Endothelial cell of umbilical vein (primary cell): ENCODE measurements at regions not wholly inside any gene's neighbourhood (a gene's known extent, or its start where the extent isn't known, plus 50 kb on each side); places are given as distances from the start of the nearest gene placed in this dataset.

ENCODE experiments used
- BruUV-seq: library from RNA; stranded (reverse); fragments of 400-500 nt; replicated peaks from 2 replicates; lab custom pipeline; 2021; lab: Mats Ljungman, UMichigan
- CTCF ChIA-PET: fragments of 300-600, 350-600 bp; sonication (Branson Sonifier 250); formaldehyde crosslinking; loops from one replicate; lab custom pipeline; 2021; ENCODE audit warnings: antibody characterized with exemption, inconsistent platforms; lab: Charles Lee
- POLR2A ChIA-PET: fragments of 300-600, 350-600 bp; sonication (Branson Sonifier 250); formaldehyde crosslinking; loops from one replicate; lab custom pipeline; 2021; ENCODE audit warnings: antibody characterized with exemption, inconsistent platforms; lab: Charles Lee
- DNase-seq: peaks from one replicate; pipeline ENCODE4 v3.0.0-alpha.2; 2011; ENCODE audit warnings: low read depth, low spot score
- FAIRE-seq: peaks from 2 replicates; lab custom pipeline; 2011; peaks lifted over from hg19 to GRCh38; lab: Jason Lieb, UNC
- H2AFZ ChIP-seq: 2 replicates; pipeline ENCODE4 v1.6.0; 2012; ENCODE audit warnings: low read depth, low read length, control low read depth, inconsistent platforms
- H3K27ac ChIP-seq: 2 replicates; pipeline ENCODE4 v1.5.1; 2011; ENCODE audit warnings: low read depth, mild to moderate bottlenecking, control low read depth, low read length, moderate library complexity; ENCODE audit not compliant: insufficient read depth
- H3K27me3 ChIP-seq, 2 experiments: 2 replicates each; pipeline versions ENCODE4 v1.6.0 to v1.6.1; 2011; ENCODE audit warnings: low read length in 2 of 2, mixed read lengths in 1 of 2; ENCODE audit not compliant: control insufficient read depth in 2 of 2, insufficient read depth in 2 of 2
- H3K36me3 ChIP-seq, 2 experiments: 2 replicates in 1 of 2; 3 replicates in 1 of 2; pipeline ENCODE4 v1.5.1; 2011; ENCODE audit warnings: low read length in 2 of 2, mild to moderate bottlenecking in 1 of 2, moderate library complexity in 1 of 2; ENCODE audit not compliant: control insufficient read depth in 2 of 2, insufficient read depth in 2 of 2; ENCODE audit errors: extremely low read depth in 1 of 2
- H3K4me1 ChIP-seq: 3 replicates; pipeline ENCODE4 v1.5.1; 2011; ENCODE audit warnings: mild to moderate bottlenecking, low read length; ENCODE audit not compliant: control insufficient read depth, insufficient read depth; ENCODE audit errors: extremely low read depth
- H3K4me2 ChIP-seq: 2 replicates; pipeline ENCODE4 v1.6.1; 2011; ENCODE audit warnings: low read length, control low read depth, mixed read lengths; ENCODE audit not compliant: insufficient read depth
- H3K4me3 ChIP-seq, 3 experiments: fragments of 200-600 bp in 1 of 3; sonication (generic), shearing (Covaris generic) in 1 of 3; replicated peaks in 1 of 3; 2 replicates each; pipeline ENCODE4 v1.5.1; 2011 to 2016; ENCODE audit warnings: control low read depth in 3 of 3, low read length in 3 of 3, mild to moderate bottlenecking in 2 of 3, inconsistent platforms in 1 of 3, low read depth in 1 of 3, moderate library complexity in 1 of 3; ENCODE audit not compliant: insufficient read depth in 1 of 3
- H3K79me2 ChIP-seq: 2 replicates; pipeline ENCODE4 v1.6.0; 2012; ENCODE audit warnings: low read length, inconsistent platforms; ENCODE audit not compliant: control insufficient read depth, insufficient read depth
- H3K9ac ChIP-seq: replicated peaks from 2 replicates; pipeline ENCODE3; 2011; ENCODE audit warnings: low read length, control low read depth; ENCODE audit not compliant: insufficient read depth; ENCODE audit errors: extremely low read depth
- H3K9me1 ChIP-seq: replicated peaks from 3 replicates; pipeline ENCODE4 v1.6.0; 2011; ENCODE audit warnings: mild to moderate bottlenecking, low read length; ENCODE audit not compliant: control insufficient read depth, insufficient read depth; ENCODE audit errors: extremely low read depth
- H3K9me3 ChIP-seq: replicated peaks from 2 replicates; pipeline ENCODE4 v1.5.1; 2012; ENCODE audit warnings: low read length, inconsistent platforms; ENCODE audit not compliant: control insufficient read depth, insufficient read depth
- H4K20me1 ChIP-seq: replicated peaks from 2 replicates; pipeline ENCODE3; 2011; ENCODE audit warnings: mild to moderate bottlenecking, low read length; ENCODE audit not compliant: control insufficient read depth, insufficient read depth; ENCODE audit errors: extremely low read depth
- CTCF ChIP-seq, 2 donors: IDR thresholded peaks; 1 replicate in 1 of 2; 2 replicates in 1 of 2; pipeline ENCODE4 v1.5.1; 2011; ENCODE audit warnings: low read length in 2 of 2, mild to moderate bottlenecking in 2 of 2, moderate library complexity in 2 of 2, control low read depth in 1 of 2, inconsistent platforms in 1 of 2, low read depth in 1 of 2; ENCODE audit not compliant: insufficient read depth in 1 of 2; ENCODE audit errors: extremely low read depth in 1 of 2
- EZH2 ChIP-seq: IDR thresholded peaks from 2 replicates; pipeline ENCODE4 v1.6.1; 2012; ENCODE audit warnings: borderline replicate concordance, low read depth, mild to moderate bottlenecking, moderate library complexity, low read length, inconsistent platforms; ENCODE audit not compliant: severe bottlenecking
- FOS ChIP-seq: IDR thresholded peaks from 2 replicates; pipeline ENCODE4 v1.6.1; 2011; ENCODE audit warnings: mild to moderate bottlenecking, low read length, moderate library complexity, borderline replicate concordance; ENCODE audit not compliant: insufficient read depth
- GATA2 ChIP-seq: IDR thresholded peaks from 2 replicates; pipeline ENCODE4 v1.7.0; 2011; ENCODE audit warnings: low read depth, mild to moderate bottlenecking, moderate library complexity, mixed read lengths, low read length; ENCODE audit not compliant: insufficient read length, insufficient read depth
- JUN ChIP-seq: IDR thresholded peaks from 2 replicates; pipeline ENCODE4 v1.6.1; 2011; ENCODE audit warnings: borderline replicate concordance, low read depth; ENCODE audit not compliant: insufficient read length, insufficient read depth
- MAX ChIP-seq: IDR thresholded peaks from 2 replicates; pipeline ENCODE4 v1.6.1; 2011; ENCODE audit not compliant: insufficient read depth, insufficient read length
- MYC ChIP-seq: IDR thresholded peaks from one replicate; pipeline ENCODE4 v1.6.1; 2011; ENCODE audit warnings: mild to moderate bottlenecking, low read depth, low read length
- POLR2A ChIP-seq: IDR thresholded peaks from 2 replicates; pipeline ENCODE4 v1.6.1; 2012; ENCODE audit warnings: low read depth, mild to moderate bottlenecking, control low read depth, low read length
- POLR2AphosphoS5 ChIP-seq: IDR thresholded peaks from 2 replicates; pipeline ENCODE4 v1.6.1; 2012; ENCODE audit warnings: low read depth, mild to moderate bottlenecking, control low read depth, low read length, moderate library complexity; ENCODE audit not compliant: insufficient read depth
- dilution Hi-C: fragments of 300-500 bp; cut with MboI; formaldehyde crosslinking; loops from one replicate; pipeline ENCODE4 v1.15.0; 2019; ENCODE audit warnings: low sequenced_read_pairs; ENCODE audit not compliant: extremely low pct_ligation_motif_present
- intact Hi-C: fragments of 100-400 bp; cut with micrococcal nuclease; formaldehyde crosslinking; loops from one replicate; pipeline ENCODE4 v1.10.0; 2022

- H3K9me1 ChIP-seq, result no peaks in the 10 kb centered on the region
- H3K9ac ChIP-seq, result no peak overlapping the region
- DNase-seq, result no peak
- H3K4me1 ChIP-seq, result no peaks in the 10 kb centered on the region
- H3K9me3 ChIP-seq, result no peaks in the 10 kb centered on the region
- no peaks in the 10 kb centered on the region for H3K27me3 ChIP-seq
- H4K20me1 ChIP-seq, result no peaks in the 10 kb centered on the region
- dilution Hi-C loops, result no loop called here
- H3K79me2 ChIP-seq, result no peaks in the 10 kb centered on the region
- CTCF ChIA-PET, result no interaction called here
- H3K27ac ChIP-seq, result no peak overlapping the region
- no peak overlapping the region for H2AFZ ChIP-seq
- no peak overlapping the region for H3K4me2 ChIP-seq
- POLR2A ChIA-PET, result no interaction called here
- no peak for TF ChIP-seq MAX
- TF ChIP-seq GATA2, result no peak
- TF ChIP-seq JUN, result no peak
- no peak for TF ChIP-seq CTCF (IDR thresholded peaks at IDR 0.05; ENCODE audit: extremely low read depth in 1 of 2, insufficient read depth in 1 of 2, low read depth in 1 of 2, low read length in 2 of 2)
- no peak for TF ChIP-seq EZH2
- no peak for TF ChIP-seq MYC
- TF ChIP-seq FOS, result no peak
- no peak for TF ChIP-seq POLR2A
- no peak for TF ChIP-seq POLR2AphosphoS5
- no peaks in the 10 kb centered on the region for H3K36me3 ChIP-seq
- H3K4me3 ChIP-seq, result no peak overlapping the region
- BruUV-seq, result no TSS peak
- intact Hi-C loops, result no loop called here
- no peak for FAIRE-seq
Observed at GRCh38 chr6:50277774-50278173, 228.0 kb upstream of the DEFB112 start.
